GM19397 (cell line): ENCODE measurements at regions not wholly inside any gene's neighbourhood (a gene's known extent, or its start where the extent isn't known, plus 50 kb on each side); places are given as distances from the start of the nearest gene placed in this dataset.
"Not testable (repeated sequence)": the region's sequence is repeated elsewhere in the genome, so short reads cannot be mapped to it uniquely, and the experiment has no call there.

Experiments
- ATAC-seq: cut with Tn5 transposase; IDR thresholded peaks from one replicate; pipeline ENCODE4 v1.9.1; 2021; ENCODE audit warnings: mild to moderate bottlenecking, moderate library complexity; ENCODE audit not compliant: unreplicated experiment

DNA sequence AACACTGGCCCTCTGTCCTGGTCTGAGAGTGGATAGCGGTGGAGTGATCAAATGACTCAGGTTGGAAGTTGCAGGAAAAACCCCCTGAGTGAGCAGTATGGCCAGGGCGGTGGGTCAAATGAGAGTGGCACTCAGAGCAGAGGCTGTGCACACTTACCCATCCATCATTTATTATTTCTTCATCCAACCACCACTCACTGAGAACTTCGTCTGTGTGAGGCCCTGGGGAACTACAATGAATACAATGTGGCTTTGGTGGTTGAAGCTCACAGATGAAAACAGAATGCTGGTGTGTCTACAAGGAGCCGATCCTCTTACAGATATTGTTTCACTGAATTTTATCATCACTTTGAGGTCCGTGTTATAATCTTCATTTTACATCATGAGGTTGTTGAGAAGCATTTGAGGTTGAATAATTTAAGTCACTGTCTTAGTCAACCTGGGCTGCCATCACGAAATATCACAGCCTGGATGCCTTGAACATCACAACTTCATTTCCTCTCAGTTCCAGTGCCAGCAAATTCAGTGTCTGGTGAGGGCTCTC is 73.4 kb upstream of the ID2 start:
- no peak for ATAC-seq

DNA sequence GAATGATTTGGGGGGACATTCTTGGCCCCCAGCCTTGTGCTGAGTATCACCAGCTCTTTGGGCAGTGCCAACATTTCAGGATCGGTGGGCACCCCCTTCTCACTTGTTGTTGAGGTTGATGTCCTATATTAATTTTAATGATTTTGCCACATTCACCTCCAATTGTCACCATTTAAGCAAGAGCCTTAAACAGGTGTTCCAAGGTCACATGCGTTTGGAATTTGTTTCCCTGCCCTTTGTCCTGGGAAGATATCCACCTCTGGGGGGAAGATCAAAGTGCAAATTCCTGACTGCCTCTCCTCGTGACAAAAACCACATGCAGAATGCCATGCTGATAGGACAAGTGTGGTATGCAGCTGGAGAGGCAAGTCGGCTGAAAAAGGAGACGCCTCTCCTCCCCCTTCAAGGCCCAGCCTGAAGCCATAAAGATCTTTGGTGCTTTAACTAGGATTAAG is 72.5 kb upstream of the ID2 start:
- no peak for ATAC-seq

DNA sequence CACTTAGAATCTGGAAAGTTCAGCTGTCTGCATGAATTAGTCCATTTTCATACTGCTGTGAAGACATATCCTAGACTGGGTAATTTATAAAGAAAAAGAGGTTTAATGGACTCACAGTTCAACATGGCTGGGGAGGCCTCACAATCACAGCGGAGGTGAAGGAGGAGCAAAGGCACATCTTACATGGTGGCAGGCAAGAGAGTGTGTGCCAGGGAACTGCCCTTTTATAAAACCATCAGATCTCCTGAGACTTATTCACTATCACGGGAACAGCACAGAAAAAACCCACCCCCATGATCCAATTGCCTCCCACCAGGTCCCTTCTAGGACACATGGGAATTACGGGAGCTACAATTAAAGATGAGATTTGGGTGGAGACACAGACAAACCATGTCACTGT is 71.1 kb upstream of the ID2 start:
- ATAC-seq: not testable (repeated sequence)

- ATAC-seq: no peak
Observed at GRCh38 chr2:8611246-8611645, 70.6 kb upstream of the ID2 start.

DNA sequence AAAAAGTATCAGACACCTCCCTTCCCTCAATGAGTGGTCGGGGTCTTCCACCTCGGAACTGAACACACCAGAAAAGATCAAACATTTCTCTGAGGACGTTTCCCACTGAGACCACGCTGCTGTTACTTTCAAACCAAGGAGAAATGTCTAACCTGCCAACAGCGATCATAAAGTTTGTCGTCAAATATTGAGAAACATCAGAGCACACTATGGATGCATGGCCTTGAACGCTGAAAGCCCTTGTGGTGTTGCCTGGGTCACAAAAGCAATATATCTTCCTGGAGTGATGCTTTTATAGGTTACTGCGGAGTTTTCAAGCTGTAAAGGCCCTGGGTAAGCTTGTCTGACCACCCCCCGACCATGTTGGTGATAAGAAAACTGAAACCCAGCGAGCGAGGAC is 70.2 kb upstream of the ID2 start:
- no peak for ATAC-seq

DNA sequence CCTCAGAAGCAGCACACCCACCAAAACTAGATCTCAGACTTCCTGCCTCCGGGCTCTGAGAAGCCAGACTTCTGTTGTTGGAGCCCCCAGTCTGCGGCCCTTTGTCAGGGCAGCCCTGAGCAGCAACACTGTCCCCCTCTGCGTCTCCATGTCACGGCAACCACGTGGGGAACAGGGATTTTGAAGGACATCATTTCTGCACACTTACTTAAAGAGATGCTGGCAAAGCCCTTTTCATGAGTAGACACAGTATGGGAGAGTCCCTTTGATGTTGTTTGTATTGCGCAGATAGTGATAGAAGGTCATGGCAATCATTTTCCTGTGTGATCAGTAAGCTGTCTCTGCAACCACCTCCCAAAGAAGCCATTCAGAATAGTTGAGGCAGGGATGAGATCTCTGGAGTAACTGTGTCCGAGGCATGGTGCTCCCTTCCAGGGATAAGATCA is 69.1 kb upstream of the ID2 start:
- ATAC-seq: no peak

GRCh38 chr2:8613207-8613999 is 68.5 kb upstream of the ID2 start:
- not testable (repeated sequence) for ATAC-seq

DNA sequence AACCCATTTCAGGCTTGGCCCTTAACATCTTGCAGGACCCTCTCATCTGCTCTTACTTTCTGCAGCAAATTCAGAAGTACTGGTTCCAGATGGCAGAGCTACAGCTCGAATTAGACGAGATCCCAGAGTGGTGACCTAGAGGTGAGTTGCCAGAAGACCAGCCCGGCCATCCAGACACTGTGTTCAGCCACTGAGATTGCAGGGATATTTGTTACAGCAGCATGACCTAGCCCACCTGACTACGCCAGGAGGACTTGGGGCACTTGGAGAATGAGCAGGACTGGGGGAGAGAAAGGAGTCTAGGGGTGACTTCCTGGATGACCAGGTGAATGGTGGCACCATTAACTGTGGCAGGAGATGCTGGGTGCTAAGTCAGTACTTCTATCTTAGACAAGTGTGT is 67.2 kb upstream of the ID2 start:
- ATAC-seq: no peak

DNA sequence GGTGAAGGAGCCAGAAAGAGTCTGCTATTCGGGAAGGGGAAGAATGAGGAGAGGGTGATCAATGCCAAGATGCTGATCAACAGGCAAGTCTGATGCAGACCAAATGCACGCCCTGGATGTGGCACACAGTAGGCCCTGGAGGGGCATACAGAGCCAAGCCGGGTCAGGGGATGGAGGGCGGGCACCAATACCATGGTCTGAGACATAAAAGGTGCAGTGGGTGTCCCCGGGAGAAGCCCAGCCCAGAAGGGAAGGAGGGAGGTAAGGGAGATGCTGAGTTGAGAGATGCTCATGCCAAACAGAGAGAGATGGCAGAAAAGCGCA is 66.6 kb upstream of the ID2 start:
- ATAC-seq: no peak

- ATAC-seq: no peak
Observed at GRCh38 chr2:8615576-8616281, 66.1 kb upstream of the ID2 start.

GRCh38 chr2:8617048-8617447 is 64.8 kb upstream of the ID2 start:
- no peak for ATAC-seq

GRCh38 chr2:8617590-8617989 is 64.3 kb upstream of the ID2 start:
- no peak for ATAC-seq

- no peak for ATAC-seq
Observed at GRCh38 chr2:8619071-8619470, 62.8 kb upstream of the ID2 start.

DNA sequence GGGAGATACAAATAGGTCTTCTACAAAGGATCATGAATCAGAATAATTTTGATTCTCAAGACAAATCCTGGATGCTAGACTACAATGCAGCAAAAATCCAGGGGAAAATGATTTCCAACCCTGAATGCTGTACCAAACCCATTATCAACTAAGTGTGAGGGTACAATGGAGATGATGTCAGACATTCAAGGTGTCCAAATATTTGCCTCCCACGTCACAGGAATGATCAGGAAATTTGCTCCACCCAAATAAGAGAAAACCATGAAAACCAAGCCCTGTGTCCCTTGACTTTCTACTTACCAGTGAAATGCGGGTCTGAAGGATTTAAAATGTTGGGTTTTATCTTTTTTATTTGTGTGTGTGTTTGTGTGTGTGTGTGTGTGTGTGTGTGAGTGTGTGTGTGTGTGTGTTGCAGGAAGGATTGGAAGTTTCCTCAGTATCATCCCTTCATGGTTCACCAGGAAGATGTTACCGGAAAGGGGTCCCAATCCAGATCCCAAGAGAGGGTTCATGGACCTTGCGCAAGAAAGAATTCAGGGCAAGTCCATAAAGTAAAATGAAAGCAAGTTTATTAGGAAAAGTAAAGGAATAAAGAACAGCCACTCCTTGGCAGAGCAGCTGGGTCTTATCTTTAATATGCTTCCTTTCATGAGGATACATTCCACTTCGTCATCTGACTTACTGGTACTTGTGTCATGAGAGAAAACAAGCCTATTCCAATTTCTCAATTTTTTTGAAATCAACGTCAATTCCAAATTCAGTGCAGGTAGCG is 61.1 kb upstream of the ID2 start:
- no peak for ATAC-seq

DNA sequence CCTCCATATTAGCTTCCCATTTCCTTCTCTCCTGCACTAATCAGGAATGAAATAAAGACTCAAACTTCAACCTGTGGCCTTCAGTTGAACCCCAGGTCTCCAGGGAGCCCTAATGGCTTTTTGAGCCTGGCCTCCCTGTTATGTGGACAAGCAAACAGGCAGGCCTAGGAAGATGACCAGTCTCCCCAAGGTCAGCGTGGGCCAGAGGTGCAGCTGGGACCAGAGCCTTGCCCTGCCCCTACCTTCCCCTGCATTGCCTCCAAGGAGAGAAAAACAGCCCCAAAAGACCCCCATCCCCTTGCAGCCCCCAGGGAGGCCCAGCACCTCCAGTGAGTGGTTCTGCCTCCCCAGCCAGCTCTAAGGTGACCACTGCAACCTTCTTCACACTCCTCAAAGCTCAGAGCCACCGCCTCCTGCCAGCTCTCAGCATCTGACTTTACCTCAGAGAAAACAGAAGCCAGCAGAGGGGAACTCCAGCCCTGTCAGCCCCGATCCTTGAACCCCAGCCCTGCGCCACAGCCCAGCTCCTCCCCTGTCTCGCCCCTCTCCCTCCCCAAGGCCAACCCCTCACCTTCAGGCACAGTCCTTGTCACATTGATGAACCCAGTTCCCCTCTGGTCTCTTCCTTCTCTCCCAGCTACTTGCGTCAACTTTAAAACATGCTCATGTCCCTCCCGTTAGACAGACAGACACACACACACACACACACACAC is 59.5 kb upstream of the ID2 start:
- ATAC-seq: no peak

GRCh38 chr2:8622924-8623465 is 58.9 kb upstream of the ID2 start:
- no peak for ATAC-seq

DNA sequence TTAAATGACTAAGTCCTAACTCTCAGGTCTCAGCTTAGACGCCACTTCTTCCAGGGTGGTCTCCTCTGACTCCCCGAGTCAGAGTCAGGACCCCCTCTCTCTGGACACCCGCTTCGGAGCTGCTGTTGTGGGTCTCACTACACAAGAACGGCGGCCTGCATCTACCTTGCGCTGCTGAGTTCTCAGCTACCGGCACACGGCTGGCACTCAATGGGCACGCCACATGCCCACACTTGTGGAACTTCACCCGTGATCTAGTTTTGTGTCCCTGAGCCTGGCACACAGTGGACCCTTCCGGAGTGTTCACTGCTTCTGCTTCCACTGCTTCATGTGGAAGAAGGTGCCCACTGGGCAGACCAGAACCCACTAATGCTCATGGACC is 58.3 kb upstream of the ID2 start:
- no peak for ATAC-seq

- ATAC-seq: no peak
Observed at GRCh38 chr2:8623958-8624591, 57.8 kb upstream of the ID2 start.

DNA sequence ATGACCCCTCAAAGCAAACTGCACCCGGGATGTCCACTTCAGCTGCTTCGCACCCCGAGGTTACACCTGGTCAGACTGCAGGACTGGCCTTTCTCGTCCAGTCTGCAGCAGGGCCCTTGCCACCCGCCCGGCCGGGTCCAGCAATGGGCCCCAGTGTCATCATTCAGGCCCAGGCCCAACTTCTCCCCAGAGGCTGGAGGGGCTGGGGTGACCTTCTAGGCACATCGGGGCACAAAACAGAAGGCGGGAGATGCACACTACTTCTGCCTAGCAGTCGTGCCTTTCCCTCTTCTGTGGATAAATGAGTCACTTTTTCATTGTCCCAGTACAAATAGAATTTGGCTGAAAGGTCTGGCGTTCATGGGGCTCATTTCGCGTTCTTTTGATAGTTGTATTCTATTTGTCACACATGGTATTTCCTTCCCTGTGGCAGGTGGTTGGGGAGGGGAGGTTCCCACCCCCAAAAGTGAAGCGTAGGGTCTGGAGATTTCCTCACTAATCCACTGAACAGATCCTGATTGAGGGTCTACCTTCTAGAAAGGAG is 56.9 kb upstream of the ID2 start:
- ATAC-seq: no peak
